Glomerular visceral epithelial cell (primary cell): ENCODE measurements at regions not wholly inside any gene's neighbourhood (a gene's known extent, or its start where the extent isn't known, plus 50 kb on each side); places are given as distances from the start of the nearest gene placed in this dataset.
"Not testable (repeated sequence)": the region's sequence is repeated elsewhere in the genome, so short reads cannot be mapped to it uniquely, and the experiment has no call there.

ENCODE experiments used
- DNase-seq: peaks from one replicate; pipeline ENCODE4 v3.0.0-alpha.2; 2016; ENCODE audit errors: extremely low spot score

DNA sequence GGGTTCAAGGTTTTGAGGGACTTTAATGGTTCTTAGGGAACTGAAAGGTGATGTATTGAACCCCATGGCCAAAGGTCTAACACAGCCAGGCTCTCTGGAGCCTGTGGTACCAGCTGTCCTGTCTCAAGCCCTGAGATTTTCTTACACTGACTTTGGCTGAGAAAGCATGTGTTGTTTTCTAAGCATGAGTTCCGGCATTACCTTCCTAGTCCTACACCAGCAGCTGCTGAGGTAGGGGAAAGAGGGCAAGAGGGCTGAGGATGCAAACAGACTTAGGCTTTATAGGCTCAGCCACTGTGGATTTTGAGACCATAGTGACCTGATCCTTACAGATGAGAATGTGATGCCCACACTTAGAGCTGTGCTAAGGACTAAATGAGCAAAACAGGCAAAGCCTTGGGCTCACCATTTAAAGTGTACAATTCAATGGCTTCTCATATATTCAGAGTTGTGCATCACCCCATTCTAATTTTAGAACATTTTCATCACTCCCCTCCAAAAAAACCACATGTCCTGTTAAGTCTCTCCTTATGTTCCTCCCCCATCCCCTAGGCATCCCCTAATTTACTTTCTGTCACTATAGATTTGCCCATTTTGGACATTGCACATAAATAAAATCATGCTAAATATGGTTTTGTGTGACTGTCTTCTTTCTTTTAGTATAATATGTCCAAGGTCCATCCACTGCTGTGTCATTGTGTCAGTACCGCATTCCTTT is 99.7 kb upstream of the OTOS start:
- DNase-seq = no peak

DNA sequence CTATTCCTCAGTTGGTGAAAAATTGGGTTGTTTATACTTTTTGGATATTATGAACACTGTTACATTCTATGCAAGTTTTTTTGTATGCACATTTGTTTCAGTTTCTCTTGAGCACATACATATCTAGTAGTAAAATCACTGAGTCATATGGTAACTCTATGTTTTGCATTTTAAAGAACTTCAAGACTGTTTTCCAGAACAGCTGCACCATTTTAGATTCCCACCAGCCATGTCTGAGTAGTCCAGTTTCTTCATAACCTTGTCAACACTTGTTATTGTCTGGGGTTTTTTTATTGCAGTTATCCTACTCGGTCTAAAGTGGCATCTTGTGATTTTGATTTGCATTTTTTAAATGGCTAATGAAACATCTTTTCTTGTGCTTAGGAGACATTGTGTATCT is 100.3 kb upstream of the OTOS start:
- no peak for DNase-seq

DNA sequence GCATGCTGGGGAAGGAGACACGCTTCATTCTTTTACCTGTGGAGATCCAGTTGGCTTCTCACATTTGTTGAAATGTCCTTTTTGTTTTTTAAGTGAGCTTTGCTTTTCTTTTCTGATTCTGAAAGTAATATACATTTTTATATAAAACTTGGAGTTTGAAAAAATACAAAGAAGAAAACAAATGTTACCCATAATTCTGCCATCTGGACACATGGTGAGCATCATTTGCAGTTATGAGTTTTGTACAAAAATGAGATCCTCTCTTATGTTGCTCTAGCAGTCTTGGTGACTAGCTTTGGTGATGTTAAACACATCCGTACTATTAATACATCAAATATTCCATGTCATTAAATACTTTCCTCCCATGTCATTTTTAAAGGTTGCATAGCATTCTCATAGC is 101.1 kb upstream of the OTOS start:
- DNase-seq = no peak

DNA sequence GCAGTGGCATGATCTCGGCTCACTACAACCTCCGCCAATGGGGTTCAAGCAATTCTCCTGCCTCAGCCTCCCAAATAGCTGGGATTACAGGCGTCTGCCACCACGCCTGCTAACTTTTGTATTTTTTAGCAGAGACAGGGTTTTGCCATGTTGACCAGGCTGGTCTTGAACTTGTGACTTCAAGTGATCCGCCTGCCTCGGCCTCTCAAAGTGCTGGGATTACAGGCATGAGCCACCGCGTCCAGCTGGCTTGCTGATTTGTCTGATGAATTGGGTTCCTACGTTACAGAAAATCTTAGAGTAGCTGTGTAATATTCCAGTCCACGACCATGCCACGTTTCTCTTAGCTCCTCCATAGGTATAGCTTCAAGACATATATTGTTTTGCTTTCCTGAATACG is 102.6 kb upstream of the OTOS start:
- DNase-seq = not testable (repeated sequence)

DNA sequence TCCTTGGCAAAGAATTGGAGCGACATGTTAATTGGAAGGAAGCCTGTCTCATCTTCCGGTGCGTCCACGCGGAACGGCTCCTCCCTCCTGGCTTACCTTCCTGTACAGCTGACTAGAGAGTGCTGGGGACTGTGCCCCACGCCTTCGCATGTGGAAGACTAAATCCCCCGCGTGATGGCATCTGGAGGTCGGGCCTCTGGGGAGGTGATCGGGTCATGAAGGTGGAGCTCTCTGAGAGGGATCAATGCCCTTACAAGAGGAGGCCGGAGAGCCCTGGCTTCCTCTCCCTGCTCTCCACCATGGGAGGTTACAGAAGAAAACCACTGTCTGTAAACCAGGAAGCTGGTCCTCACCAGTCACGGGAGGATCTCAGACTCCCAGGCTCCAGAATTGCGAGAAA is 104.1 kb upstream of the OTOS start:
- DNase-seq = no peak

DNA sequence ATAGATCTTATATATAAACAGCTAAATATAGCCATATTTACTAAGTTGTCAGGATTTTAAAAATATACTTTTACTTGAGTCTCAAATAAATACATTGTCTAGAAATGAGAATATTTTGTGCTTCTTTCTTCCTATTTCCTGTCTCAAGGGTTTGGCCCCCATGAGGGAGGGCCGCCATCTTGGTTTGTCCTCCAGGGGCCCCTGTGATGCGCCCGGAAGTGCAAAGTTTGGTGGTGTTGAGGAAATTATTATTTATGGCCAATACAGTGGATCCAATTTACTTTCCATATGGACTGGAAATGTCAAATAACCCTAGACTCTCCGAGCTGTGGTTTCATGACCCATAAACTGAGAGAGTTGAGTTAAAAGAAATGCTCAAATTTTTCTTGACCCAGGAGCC is 104.7 kb upstream of the OTOS start:
- DNase-seq = no peak

DNA sequence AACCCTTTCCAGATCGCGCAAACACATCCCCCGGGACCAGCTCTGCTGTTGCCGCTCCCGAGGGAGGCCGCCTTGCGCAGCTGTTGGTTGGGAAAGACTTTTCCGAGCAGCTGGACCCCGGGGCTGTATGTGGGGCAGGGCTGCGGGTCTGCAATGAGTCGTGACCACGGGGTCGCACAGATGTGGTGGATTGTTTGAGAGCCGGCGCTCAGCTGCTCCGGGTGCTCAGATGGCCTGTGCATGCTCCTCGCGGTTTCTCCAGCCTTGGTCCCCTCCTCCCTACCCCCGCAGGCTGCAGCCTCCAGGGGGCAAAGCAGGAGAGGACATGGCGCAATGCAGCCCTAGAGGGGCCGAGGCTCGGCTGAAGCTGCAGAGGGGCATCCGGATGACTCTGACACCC is 105.2 kb upstream of the OTOS start:
- DNase-seq = no peak

DNA sequence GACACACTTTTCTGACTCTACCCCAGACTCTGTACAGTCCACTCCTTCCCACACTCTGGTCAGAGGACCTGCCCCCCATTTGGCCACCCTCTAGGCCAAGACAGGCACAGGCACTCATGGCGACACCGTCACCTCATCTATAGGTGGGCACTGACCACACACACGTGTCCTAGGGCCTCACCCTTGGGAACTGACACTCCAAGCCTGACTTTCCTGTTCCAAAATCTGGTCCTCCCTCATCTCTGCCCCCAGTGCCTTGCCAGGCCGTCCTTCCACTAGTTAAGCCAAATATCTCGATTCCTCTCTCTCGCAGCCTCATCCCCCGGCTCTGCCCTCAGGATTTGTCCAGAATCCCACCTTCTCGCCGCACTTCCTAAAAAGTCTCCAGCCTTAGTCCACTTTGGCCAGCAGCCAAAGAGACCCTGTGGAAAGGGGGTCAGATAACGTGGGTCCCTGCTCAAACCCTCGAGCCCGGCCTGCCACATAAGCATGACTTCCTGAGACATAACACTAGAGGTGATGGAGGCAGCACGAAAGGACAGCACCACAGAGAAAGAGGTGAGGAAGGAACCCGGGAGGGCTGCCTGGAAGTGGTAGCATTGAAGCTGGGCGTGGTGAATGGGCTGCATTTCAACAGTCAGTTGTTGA is 105.8 kb upstream of the OTOS start:
- DNase-seq = no peak

DNA sequence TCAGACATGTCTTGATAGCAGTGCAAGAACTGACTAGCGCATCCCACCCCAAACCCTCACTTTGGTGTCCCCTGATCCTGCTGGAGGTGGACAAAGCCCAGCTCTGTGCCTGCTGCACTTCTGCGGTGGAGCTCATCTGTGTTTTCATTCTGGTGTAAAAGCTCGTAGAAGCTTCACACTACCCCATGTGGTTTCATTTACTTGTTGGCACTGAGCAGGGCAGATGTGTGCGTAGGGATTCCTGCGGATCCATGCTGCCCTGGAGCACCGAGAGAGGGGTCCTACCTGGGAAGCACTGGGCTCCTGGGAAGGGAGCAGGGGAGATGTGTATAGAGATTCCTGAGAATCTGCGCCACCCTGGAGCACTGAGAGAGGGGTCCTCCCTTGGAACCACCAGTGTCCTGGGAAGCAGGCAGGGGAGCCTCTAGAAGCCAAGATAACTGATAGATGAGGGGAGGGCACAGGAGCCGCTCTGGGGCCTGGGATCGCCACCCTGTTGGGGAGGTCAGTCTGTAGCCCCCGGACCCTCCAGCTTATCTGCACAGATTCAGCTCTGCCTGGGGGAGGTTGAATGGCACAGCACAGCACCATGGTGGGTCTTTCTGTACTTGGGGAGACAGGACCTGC is 106.9 kb upstream of the OTOS start:
- no peak for DNase-seq

DNA sequence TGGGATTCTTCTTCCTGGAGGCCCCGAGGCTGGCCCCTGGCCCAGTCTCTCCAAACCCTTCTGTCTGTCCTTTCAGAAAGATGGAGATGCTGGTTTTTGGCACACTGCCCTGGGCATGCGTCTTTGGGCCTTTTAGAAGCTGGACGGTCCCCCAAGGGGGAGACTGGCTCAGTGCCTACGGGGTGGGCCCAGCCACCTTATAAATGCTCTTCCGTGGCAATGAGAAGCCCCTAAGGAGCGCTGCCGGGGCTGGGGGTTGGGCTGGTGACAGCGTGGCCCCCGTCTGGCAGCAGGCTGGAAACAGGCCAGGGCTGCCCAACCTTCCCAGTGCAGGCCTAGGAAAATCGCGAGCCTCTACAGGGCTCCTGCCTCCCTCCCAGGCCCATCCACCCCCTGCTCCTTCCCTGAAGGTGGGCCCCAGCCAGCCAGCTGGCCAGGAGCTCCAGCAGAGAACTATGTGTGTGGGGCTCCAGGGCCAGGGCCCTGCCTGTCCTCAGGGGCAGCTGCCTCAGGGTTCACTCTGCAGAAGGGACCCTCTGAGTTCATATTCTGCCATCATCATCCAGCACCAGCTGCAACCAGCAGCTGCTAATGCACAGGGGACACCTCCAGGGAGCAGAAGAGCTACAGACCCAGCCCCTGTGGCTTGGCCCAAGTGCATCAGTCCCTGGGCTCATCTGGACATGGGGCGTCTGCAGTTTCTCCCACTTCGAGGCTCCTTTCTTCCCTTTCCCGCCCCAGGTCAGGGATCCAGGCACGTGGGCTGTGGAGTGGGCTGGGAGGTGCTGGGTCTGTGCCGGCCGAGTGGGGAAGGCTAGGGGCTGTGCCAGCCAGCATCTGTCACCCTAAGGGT is 107.6 kb upstream of the OTOS start:
- no peak for DNase-seq

DNA sequence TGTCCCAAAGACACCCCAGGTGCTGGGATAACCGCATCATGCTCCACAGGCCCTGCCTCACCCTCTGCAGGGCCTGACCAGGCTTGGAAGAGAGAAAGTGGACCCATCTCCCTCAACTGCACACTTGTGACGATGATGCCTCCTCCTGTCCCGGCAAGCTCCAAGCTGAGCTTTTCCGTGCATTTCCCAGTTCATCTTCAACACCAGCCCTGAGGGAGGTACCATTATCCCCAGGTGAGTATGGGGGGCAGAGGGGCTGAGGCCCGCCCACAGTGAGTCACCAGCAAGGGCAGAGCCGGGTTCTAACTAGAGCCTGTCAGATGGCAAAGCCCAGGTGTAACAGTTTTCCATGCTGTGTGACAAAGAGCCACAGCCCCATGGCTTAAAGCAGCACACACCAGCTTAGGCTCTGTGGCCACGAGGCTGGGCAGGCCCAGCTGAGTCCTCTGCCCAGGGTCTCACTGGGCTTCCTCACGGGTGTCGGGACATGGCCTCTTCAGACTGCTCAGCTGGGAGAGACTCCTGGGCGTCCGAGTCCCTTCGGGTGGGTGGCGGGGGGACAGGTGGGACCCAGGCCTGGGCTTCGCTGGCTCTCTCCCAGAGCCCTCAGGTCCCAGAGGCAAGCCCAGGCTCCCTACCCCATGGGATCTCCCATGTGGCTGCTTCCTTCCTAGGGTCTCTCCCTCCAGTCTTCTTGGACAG is 108.4 kb upstream of the OTOS start:
- no peak for DNase-seq

DNA sequence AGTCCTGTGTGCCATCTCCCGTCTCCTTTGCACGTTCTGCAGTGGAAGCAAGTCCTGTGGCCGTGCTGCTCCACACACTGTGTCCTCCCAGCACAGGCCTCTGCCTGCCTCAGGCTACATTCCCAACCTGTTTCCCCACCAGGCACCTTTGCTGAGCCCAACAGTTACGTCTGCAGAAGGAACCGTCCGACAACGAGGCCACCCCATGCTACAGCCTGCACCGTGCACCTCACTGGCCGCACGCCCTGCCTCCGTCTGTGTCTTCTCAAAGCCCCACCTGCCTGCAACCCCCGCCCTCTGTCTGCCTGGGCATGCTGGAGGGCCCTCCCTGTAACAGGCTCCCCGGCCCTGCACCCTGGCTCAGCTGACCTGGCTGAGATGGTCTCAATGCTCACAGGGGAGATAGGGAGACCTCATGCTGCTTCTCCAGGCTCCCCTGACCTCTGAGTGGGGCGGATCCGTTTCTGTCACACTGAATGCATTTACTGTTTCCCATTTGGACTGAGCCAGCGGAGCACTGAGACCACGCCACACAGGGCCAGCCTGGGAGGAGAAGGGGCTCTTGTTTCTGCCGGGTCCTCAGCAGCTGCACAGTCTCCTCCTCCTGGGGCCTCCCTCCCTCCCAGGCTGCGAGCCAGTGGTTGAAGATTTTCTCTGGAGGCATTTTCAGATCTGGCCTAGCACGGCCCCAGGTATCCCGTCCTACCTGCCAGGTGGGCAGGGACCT is 109.1 kb upstream of the OTOS start:
- DNase-seq = no peak

DNA sequence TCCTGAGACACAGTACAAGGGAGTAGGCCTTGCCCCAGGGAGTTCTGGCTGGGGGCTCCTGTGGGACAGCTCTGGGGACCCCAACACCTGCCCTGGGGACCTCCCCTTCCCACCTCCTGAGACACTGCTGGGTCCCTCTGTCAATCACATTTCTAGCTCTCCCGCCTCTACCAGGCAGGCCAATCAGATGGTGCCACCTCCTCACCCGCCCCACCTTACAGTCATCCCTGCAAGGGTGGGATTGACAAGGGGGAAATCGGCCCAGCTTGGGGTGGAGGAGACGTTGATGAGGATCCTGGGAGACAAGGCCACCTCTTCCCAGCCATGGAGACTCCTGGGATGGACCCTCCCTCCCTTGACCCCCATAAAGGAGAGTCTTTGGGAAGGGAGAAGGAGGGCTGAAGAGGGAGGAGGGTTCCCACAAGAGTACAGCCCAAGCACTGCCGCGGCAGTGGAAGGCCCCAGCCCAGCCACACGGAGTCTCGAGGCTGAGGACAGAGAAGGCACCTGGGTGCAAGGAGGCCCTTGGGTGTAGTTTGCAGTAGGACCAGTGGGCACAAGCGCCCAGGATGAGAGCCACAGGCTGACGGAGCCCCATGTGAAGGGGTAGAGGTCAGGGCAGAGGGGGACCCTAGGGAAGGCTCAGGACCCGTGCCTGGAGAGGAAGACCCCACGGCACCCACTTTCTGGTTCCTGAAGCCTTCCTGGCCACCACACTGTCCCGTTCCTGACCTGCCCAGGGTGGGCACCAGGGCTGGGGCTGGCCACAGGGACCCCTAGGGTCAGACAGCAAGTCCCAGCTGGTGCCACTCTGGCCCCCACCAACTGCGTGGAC is 109.9 kb upstream of the OTOS start:
- DNase-seq = no peak

DNA sequence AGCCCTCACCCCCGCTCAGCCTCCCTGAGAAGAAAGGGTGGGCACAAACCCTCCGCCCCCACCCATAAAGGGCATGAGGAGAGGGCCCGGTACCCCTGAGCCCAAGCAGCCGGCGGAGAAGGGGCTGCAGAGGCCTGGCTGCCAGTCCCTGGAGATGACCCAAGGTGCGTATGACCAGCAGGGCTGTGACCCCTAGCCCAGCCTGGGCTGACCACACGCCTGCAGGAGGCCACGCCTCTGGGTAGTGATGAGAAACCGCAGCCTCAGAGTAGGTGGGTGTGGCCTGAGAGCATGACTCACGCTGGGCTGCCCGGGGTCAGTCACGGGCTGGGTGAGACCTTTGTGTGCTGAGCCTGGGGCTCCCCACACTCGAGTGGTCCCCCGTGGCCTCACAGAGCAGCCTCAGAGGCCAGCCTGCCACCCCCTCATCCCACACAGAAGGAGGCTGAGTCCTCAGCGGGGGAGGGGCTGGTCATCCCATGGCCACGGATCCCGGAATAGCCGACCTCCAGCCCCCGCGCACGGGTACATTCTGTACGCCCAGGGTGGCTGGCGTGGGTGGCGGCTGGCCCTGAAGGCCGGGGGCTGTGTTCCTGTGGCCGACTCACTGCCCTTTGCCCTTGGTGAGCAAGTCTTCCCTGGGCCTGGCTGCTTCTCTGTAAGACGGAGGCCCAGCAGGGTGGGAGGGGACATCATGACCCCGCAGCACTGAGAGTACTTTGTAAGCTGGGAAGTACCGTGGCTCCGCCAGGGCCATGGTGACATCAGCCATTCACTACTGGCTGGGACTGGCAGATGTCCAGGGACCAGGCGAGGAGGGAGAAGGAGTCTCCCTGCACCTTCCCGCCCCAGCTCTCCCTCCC is 110.8 kb upstream of the OTOS start:
- DNase-seq = peak; percentile 93

DNA sequence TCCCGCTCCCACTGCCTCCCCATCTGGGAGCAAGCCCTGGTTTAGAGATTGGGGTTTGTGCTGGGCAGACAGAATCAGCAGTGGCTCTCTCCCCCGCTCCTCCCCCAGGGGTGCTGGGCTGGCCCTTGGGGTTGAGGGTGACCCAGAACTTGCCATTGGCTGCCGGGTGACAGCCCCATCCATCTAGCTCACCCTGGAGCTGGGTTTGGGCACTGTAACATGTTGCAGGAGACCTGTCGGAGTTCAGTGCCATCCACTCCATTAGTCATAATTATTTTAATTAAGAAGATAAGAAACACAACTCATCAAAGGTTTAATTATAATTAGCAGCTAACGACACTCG is 111.4 kb upstream of the OTOS start:
- DNase-seq = no peak

DNA sequence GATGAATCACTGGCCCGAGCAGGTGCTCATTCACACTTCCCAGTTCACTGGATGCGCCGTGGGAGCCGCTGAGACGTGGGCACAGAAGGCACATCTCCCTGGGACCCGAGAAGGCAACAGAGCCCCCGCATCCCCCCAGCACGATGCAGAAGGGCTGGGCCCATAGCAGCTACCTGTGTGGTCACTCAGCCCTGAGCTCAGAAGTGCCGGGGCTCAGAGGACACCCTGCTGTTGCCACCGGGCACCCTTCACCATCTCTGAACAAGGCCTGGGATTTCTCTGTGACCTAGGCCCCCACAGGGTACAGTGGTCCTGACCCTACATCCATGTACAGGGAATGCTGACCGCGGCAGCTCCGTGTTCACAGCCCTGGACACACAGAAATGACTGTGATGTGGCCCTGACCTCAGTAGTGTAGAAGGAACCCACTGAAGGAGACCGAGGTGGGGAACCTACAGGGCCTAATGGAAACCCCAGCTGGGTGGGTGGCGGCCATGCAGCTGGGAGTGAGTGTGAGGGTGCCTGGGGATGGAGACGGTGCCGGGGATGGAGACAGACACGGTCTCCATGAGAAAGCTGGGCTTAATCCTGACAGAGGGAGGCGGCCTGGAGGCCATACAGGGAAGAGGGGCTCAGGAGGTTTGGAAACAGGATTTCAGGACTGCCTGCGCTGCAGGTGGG is 111.9 kb upstream of the OTOS start:
- no peak for DNase-seq

DNA sequence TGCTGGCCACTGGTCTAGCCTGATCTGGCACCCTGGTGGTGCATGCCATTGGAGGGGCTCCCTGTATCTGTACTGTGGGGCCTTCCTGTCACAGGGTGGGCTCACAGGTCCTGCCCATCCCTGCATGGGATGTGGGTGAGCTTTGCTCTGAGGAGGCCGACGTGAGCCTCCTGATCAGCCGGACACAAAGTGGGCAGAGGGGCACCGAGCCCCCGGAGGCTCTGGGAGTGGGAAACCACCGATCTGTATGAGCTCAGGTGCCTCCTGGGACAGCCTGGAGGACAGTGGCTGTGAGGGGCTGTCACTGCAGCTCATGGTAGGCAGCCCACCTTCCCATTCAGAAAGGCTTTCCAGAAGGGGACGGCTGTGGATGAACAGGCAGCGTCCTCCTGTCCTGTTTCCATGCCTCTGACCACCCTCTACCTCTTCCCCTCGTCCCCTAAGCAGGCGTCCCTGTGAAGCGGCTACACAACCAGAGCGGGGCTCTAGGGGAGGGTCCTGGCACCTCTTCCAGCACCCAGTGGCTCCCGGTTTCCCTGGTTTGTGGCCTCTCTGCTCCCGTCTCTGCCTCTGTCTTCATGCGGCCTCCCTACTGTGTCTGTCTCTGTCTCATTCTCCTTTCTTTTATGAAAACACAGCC is 112.5 kb upstream of the OTOS start:
- no peak for DNase-seq

DNA sequence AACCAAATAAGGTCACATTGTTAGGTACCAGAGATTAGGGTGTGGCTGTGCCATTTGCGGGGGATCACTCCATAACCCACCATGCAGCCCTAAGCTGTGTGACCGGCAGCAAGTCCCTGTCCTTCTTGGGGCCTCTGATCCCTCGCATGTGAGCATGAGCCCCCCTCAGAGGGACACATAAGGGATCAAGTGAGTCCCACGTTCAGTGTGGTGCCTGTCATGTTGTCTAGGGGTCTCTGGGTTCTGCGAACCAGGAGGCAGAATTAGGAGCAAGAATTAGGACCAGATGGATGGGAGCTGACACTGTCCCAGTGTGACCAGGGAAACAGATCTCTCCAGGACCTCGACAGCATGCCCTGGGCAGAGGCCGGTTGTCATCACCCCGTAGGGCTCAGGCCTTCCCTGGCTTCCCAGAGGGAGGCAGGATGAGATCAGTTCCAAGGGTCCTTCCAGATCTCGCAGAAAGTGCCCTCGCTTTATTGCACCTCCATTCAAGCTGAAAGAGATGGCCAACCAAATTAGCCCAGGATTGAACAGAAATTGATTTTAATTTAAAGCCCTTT is 113.2 kb upstream of the OTOS start:
- DNase-seq = no peak
